Activated CD4-positive, alpha-beta T cell treated with anti-CD3 and anti-CD28 coated beads, Interleukin-2, Interleukin-4, amounts not matched to agents 100 ng/mL and 50 ng/mL, durations not matched to agents 16 hours and 8 hours (primary cell): ENCODE measurements at regions not wholly inside any gene's neighbourhood (a gene's known extent, or its start where the extent isn't known, plus 50 kb on each side); places are given as distances from the start of the nearest gene placed in this dataset.
"Not testable (repeated sequence)": the region's sequence is repeated elsewhere in the genome, so short reads cannot be mapped to it uniquely, and the experiment has no call there.

Source experiments
- DNase-seq: peaks from one replicate; pipeline ENCODE4 v3.0.0-alpha.2; 2020; ENCODE audit warnings: low spot score

DNA sequence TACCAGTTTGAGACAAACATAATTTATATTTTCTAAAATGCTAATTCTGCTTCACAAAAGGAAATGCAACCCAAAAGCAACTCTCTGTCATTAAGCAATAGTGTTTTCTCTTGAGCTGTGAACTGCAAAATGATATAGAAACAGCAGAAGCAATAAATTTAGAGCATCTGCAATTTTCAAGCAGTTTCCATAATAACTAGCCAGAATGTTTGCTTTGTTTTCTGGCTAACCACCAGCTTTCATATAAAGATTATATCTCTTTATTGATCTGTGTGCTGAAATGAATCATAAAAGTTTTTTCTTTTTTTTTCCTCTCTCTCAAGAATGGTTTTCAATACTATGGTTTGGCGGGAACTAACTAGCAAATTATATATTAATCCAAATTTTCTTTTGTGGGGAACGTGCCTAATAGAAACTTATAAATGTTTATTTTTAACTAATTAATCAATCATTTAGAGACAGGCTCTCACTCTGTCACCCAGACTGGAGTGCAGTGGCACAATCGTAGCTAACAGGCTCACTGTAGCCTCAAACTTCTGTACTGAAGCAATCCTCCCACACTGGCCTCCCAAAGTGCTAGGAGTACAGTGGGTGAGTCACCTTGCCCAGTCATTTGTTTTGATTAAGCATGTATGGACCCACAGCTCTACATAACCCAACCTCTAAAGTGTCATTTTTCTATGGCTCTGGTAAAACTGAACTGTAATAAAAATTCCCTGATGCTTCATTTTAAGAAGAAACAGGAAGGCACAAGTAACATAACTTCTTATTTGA lies 830.1 kb upstream of the MGAT4C start:
- no peak for DNase-seq

DNA sequence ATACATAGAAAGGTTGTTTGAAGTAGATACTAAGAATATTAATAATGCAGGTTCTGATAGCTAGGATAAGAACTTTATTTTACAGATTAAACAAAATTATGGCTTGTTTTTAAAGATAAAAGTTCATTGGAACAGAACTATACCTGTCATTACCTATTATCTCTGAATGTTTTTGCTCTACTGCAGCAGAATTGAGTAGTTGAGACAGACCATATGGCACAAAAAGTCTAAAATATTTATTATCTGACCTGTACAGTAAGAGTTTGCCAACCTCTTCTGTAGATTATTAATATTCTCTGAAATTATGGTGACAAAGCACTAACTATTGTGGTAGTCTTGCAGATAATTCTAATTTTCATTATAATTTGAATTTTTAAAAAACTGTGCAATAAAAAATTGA lies 829.1 kb upstream of the MGAT4C start:
- DNase-seq, result no peak

- no peak for DNase-seq
Observed at GRCh38 chr12:87082756-87083155, 826.6 kb upstream of the MGAT4C start.

GRCh38 chr12:87074781-87075180 lies 818.6 kb upstream of the MGAT4C start:
- DNase-seq, result no peak

- DNase-seq, result no peak
Observed at GRCh38 chr12:87066326-87066725, 810.1 kb upstream of the MGAT4C start.

- DNase-seq, result no peak
Observed at GRCh38 chr12:87059231-87059630, 803.0 kb upstream of the MGAT4C start.

DNA sequence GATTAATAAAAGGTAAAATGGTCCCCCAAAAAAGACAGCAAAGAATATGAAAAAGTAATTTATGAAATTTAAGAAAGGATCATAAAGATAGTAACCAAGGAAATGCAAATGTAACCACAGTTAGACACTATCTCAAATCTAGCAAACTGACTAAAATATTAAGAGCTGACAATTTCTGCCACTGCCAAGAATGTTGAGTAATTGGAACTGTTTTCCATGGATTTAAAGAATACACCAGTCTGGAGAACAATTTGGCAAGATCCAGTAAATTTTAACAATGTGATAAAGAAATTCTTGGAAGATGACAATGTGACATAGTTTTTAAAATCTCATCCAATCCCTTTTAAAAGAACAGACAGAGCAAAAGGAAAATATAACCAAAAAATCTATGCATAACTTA lies 798.0 kb upstream of the MGAT4C start:
- no peak for DNase-seq

DNA sequence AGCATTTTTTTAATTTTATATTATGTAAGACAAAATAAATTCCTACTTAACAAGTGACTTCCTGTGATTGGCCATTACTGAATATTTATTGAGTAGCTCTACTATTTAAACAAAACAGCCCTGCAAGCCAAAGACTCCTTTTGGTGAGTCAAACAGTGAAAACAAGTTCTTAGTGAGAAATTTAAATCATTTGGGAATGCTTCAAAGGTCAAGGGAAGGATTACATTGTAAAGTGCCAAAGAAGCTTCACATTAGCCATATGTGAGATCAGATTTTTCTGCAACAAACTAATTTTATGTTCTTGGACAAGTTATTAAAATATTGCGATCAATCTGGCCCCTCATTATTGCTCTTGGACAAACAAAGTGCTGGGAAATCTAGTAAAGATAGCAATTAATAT lies 795.4 kb upstream of the MGAT4C start:
- no peak for DNase-seq

DNA sequence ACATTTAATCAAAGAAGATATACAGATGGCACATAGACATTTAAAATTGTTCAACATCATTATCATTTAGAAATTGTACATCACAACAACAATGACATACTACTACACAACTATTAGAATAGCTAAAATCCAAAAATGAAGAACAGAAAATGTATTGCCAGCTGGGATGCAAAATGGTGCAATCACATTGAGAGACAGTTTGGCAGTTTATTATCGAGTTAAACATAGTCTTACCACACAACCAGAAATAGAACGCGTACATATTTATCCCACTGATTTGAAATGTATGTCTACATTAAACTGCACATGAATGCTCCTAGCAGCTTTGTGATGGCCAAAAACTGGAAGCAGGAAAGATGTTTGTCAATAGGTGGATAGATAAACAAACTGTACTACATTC lies 791.5 kb upstream of the MGAT4C start:
- no peak for DNase-seq

DNA sequence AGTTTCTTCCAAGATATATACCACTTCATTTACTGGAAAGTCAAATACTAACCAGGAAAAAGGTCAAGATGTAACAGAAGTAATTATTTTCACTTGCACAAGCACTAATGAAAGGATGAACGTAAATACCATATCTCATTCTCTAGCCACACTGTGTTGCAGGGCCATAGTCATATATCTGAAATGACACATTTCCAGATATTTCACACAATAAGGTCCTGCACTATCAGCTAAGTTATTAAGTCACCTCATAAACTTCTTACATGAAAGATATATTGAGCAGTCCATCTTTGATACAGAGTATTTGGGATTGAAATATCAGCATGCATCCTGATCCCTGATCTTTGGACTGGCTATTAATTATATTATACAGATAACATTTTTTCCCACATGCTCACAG lies 783.3 kb upstream of the MGAT4C start:
- DNase-seq, result no peak

GRCh38 chr12:87038098-87038497 lies 781.9 kb upstream of the MGAT4C start:
- no peak for DNase-seq

DNA sequence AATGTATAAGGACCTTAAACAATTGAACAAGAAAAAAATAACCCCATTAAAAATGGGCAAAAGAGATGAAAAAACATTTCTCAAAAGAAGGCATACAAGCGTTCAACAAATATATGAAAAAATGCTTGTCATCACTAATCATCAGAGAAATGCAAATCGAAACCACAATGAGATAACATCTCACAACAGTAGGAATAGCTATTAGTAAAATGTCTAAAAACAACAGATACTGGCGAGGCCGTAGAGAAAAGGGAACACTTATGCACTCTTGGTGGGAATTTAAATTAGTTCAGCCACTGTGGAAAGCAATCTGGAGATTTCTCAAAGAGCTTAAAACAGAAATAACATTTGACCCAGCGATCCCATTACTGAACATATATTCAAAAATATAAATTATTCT lies 769.8 kb upstream of the MGAT4C start:
- DNase-seq, result no peak

GRCh38 chr12:87021400-87021799 lies 765.2 kb upstream of the MGAT4C start:
- no peak for DNase-seq

DNA sequence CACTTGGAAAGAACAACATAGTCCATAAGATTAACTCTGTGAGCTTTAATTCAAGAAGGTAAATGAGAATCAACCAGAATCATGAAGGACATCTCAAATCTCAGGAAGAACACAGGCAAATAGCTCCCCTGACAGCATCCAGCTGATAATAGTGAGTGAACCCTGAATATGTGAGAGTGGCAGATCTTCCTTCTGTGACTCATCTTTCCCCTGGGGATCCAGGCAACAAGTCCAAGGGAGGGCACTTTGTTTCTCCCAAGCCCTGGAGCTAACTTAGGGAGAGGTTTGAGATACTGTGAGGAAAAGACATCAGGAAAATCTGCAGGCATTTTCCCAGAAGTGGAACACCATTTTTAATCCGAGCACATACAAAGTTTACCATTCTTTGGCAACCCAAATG lies 763.9 kb upstream of the MGAT4C start:
- DNase-seq, result no peak

- no peak for DNase-seq
Observed at GRCh38 chr12:87015352-87015751, 759.2 kb upstream of the MGAT4C start.

DNA sequence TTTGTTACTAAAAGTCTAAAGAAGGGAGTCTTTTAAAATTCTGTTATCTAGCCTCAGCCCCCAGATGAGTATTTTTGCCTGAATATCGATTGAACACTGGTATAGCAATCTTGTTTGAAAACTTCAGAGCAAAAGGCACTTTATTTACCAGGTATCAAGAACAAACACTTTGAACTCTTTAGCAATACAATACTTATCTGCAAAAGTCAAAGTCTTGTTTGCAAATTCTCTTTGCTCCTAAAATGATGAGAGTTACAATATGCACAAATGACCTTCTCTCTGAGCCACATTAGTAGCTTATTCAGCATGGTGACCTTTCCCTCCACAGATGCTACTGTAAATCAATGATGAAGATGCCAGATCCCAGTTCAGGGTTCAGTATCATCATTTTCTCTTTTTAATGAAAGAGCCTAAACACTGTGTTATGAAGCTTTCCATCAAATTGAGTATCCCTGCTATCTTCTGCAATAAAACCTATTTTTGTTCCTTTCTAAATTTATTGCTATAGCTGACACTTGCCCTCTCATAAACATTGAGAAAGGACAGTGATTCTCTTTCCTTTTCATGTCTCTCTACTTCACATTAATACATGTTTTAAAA lies 752.7 kb upstream of the MGAT4C start:
- no peak for DNase-seq

DNA sequence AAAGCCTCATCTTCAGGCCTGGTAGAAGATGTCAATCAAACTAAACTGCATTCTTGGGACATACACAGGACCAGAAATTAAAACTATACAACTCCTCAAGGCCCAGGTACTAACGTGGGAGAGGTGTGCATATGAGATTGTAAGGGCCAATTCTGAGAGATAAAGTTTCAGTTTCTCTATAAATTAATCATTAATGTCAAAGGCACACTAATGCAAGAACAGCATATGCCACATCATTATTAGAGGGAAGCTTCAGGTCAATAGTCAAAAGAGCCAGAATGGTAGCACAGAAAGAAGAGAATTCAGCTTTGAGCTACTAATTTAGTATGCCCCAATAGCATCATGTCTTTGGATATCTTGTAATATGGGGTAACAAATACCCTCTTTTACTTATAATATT lies 744.9 kb upstream of the MGAT4C start:
- no peak for DNase-seq

- no peak for DNase-seq
Observed at GRCh38 chr12:86985298-86985697, 729.1 kb upstream of the MGAT4C start.

DNA sequence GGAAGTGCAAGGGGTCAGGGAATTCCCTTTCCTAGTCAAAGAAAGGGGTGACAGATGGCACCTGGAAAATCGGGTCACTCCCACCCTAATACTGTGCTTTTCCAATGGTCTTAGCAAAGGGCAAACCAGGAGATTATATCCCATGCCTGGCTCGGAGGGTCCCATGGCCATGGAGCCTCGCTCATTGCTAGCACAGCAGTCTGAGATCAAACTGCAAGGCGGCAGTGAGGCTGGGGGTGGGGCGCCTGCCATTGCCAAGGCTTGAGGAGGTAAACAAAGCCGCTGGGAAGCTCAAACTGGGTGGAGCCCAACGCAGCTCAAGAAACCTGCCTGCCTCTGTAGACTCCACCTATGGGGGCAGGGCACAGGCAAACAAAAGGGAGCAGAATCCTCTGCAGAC lies 714.4 kb upstream of the MGAT4C start:
- DNase-seq, result not testable (repeated sequence)

DNA sequence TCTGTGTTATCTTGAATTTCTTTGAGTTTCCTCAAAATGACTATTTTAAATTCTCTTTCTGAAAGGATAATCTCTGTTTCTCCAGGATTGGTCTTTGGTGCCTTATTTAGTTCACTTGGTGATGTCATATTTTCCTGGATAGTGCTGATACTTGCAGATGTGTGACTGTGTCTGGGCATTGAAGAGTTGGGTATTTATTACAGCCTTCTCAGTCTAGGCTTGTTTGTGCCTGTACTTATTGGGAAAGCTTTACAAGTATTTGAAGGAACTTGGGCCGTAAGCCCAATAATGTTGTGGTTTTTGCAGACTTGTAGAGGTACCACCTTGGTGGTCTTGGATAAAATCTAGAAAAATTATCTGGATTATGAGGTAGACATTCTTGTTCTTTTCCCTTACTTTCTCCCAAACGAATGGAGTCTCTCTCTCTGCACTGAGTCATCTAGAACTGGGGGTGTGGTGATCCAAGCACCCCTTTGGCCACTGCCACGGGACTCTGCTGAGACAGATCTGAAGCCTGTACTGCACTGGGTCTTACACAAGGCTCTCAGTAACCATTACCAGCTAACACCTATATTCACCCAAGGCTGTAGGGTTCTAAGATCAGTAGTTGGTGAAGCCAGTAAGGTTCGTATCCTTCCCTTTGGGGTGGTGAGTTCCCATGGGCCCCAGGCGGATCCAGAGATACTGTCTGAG lies 703.7 kb upstream of the MGAT4C start:
- no peak for DNase-seq

DNA sequence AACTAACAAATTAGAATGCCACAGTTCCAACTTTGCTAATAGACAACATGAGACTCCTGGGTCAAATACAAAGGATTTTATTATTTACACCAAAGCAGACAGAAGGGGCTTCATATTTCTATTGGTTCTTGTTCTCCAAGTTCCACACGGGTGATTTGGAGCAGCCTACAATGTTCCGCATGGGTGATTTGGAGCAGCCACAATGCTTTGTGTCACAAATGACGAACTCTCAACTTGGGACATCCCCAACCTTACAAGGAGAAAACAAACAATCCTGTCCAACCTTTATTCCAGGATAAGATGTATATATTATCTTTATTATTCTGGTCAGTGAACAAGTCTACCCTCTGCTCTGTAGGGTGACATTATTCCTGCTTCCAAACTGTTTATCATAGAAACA lies 694.3 kb upstream of the MGAT4C start:
- no peak for DNase-seq

DNA sequence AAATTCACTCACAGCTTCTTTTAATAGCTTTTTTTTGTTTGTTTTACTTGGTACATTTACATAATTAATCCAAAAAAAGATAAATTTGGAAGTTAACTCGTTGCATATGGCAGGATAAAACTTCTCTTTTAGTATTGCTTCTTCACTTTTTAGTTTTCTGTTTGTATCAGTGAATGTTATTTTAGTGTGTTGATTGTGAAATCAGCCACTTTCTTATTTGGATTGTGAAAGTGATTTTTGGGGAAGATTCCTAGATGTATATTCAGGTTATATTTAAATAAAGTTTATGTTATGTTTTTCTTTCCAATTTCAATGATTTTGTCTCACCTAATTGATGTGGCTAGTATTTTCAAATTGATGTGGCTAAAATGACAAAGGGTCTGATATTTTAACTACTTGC lies 693.9 kb upstream of the MGAT4C start:
- DNase-seq, result no peak

GRCh38 chr12:86948851-86949250 lies 692.7 kb upstream of the MGAT4C start:
- no peak for DNase-seq
